Tibial artery (tissue), 4 donors: ENCODE measurements at regions not wholly inside any gene's neighbourhood (a gene's known extent, or its start where the extent isn't known, plus 50 kb on each side); places are given as distances from the start of the nearest gene placed in this dataset.

Source experiments
- DNase-seq, 2 donors: peaks; one replicate each; pipeline ENCODE4 v3.0.0-alpha.2; 2019
- H3K27ac ChIP-seq, 2 donors: fragments of 200-600 bp; sonication (generic) in 1 of 2; 1 replicate in 1 of 2; 2 replicates in 1 of 2; pipeline ENCODE4 v1.5.1; 2018 to 2019; ENCODE audit warnings: mild to moderate bottlenecking in 1 of 2
- H3K27me3 ChIP-seq, 2 donors: fragments of 200-600 bp; sonication (generic) in 1 of 2; one replicate each; pipeline versions ENCODE4 v1.5.1 to v1.6.0; 2016 to 2019
- H3K36me3 ChIP-seq, 3 donors: fragments of 200-600 bp; sonication (generic) in 2 of 3; one replicate each; pipeline ENCODE4 v1.5.1; 2016 to 2019; ENCODE audit warnings: mild to moderate bottlenecking in 2 of 3
- H3K4me1 ChIP-seq, 4 donors: fragments of 200-600 bp; sonication (generic) in 2 of 4; 1 replicate in 3 of 4; 2 replicates in 1 of 4; pipeline ENCODE4 v1.5.1; 2016 to 2019
- H3K4me3 ChIP-seq, 2 donors: fragments of 200-600 bp; sonication (generic) in 1 of 2; 1 replicate in 1 of 2; 2 replicates in 1 of 2; pipeline ENCODE4 v1.5.1; 2018 to 2019; ENCODE audit warnings: mild to moderate bottlenecking in 2 of 2
- H3K9me3 ChIP-seq, 3 donors: fragments of 200-600 bp; sonication (generic) in 1 of 3; one replicate each; pipeline ENCODE4 v1.5.1; 2016 to 2019
- intact Hi-C: fragments of 100-400 bp; cut with DNase I; formaldehyde crosslinking; loops from one replicate; pipeline ENCODE4 v1.15.0; 2023; ENCODE audit warnings: low total_unique reads
- TF ChIP-seq, protein P1 (sequence below), 2 experiments: fragments of 200-600 bp in 1 of 2; fragments of 450-650 bp in 1 of 2; IDR thresholded peaks; one replicate each; pipeline ENCODE4 v1.5.1; 2017 to 2019; ENCODE audit warnings: antibody characterized with exemption in 2 of 2, mild to moderate bottlenecking in 1 of 2, moderate library complexity in 1 of 2

DNA sequence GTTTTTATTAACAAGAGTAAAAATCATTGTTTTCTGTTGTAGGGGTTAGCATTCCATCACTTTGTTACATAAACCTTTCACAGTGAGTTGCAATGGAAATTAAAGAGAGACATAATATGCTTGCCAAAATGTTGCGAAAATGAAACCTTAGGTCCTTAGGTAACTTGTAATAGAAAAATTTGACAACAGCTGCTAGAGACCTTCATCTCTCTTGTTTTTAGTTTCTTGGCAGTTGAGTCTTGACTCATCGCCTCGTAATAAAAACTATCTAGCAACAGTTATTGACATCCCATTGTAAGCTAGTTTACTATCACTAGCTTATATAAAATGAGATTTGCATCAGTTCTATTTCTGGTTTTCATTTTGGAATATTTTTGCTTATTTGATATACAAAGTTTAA lies 179.0 kb upstream of the MMS22L start:
- no peak for DNase-seq
- Histone ChIP-seq H3K36me3 (no peaks in the 10 kb centered on the region), H3K27ac (no peak overlapping the region), H3K4me3 (no peak overlapping the region), H3K9me3 (no peaks in the 10 kb centered on the region), H3K27me3 (no peaks in the 10 kb centered on the region), H3K4me1 (no peaks in the 10 kb centered on the region)
- intact Hi-C loops = no loop called here
- TF ChIP-seq, protein P1, sequence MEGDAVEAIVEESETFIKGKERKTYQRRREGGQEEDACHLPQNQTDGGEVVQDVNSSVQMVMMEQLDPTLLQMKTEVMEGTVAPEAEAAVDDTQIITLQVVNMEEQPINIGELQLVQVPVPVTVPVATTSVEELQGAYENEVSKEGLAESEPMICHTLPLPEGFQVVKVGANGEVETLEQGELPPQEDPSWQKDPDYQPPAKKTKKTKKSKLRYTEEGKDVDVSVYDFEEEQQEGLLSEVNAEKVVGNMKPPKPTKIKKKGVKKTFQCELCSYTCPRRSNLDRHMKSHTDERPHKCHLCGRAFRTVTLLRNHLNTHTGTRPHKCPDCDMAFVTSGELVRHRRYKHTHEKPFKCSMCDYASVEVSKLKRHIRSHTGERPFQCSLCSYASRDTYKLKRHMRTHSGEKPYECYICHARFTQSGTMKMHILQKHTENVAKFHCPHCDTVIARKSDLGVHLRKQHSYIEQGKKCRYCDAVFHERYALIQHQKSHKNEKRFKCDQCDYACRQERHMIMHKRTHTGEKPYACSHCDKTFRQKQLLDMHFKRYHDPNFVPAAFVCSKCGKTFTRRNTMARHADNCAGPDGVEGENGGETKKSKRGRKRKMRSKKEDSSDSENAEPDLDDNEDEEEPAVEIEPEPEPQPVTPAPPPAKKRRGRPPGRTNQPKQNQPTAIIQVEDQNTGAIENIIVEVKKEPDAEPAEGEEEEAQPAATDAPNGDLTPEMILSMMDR (IDR thresholded peaks at IDR 0.05) = no peak

DNA sequence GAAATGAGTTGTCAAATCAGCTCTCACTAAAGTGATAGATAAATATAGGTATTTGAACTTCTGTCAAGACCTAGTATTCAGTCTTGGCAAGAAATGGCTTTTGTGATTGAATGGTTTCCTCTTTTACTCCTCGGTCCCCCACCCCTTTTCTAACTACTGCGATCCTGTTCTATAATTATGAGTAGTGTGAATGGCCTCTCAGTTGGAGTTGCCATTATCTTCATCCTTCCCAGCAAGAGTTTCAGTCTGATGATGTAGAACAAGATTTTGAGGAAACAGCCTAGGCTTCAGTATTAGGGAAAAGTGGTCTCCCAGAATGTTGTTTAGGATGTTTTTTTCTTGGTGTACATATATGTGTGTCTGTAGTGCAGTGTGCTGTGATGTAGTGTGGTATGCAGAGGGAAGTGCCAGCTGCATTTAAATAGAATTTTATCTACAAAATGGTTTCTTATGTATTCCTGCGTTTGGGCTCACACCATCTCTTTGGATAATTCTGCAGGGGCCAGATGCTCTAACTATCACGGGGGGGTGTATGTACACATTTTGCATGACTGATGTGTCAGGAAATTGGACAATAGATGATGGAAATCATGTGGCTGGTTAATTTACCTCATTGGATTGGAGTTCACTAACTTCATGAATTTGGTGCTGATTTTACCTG lies 180.1 kb upstream of the MMS22L start:
- no peaks in the 10 kb centered on the region for H3K36me3 ChIP-seq
- TF ChIP-seq, protein P1 (IDR thresholded peaks at IDR 0.05) = no peak
- no peak overlapping the region for H3K4me3 ChIP-seq
- H3K9me3 ChIP-seq = no peaks in the 10 kb centered on the region
- H3K4me1 ChIP-seq = no peaks in the 10 kb centered on the region
- H3K27ac ChIP-seq = no peak overlapping the region
- no peaks in the 10 kb centered on the region for H3K27me3 ChIP-seq
- DNase-seq = no peak
- intact Hi-C loops = no loop called here

DNA sequence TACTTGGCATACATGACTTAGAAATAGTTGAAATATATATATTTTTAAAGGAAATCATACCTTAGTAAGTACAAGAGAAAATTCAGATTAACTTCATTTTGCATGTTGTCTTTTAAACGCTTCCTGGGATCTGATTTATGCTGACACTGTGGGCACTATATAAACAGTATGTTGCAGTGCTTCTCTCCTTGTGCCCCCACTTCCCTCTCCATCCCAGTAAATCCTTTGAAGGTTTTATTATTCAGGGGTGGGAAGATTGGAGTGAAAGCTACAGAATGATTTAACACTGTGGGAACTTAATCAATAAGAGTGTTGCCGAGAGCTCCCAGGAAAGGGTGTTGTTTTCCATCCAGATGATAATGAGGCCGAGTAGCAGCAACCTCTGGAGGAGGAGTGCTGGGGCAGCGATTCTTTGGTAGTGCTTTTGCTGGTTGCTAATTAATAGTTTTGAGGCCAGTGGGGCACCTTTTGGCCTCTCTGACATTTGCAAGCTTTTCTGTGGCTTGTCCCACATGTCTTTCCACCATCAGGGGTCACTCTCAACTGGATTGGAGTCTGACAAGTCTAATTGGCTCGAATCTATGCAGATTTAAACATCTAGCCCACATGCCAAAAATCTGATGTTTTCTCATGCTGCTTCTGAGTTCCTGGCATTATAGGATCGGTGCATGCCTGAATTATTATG lies 183.0 kb upstream of the MMS22L start:
- intact Hi-C loops = no loop called here
- no peak overlapping the region for H3K4me3 ChIP-seq
- no peaks in the 10 kb centered on the region for H3K4me1 ChIP-seq
- H3K36me3 ChIP-seq = no peaks in the 10 kb centered on the region
- no peaks in the 10 kb centered on the region for H3K9me3 ChIP-seq
- H3K27me3 ChIP-seq = no peaks in the 10 kb centered on the region
- DNase-seq = no peak
- no peak overlapping the region for H3K27ac ChIP-seq
- TF ChIP-seq, protein P1 (IDR thresholded peaks at IDR 0.05) = no peak

DNA sequence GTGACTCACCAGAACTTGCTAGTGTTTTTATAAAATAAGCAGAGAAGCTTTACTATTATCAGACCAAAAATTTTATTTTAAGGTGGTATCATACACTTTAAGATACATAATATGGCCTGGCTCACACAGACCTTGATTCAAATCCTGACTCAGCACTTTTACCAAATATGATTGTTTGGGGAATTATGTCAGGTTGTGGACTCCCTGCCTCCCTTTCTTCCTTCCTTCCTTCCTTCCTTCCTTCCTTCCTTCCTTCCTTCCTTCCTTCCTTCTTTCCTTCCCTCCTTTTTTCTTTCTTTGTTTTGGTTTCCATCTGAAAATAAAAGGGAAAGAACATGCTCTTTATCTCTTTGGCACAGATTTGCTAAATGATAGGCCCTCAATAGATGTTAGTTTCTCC lies 186.0 kb upstream of the MMS22L start:
- intact Hi-C loops = no loop called here
- Histone ChIP-seq H3K4me3 (no peak overlapping the region), H3K36me3 (no peaks in the 10 kb centered on the region), H3K4me1 (no peaks in the 10 kb centered on the region), H3K27ac (no peak overlapping the region), H3K9me3 (no peaks in the 10 kb centered on the region), H3K27me3 (no peaks in the 10 kb centered on the region)
- no peak for DNase-seq
- TF ChIP-seq, protein P1 (IDR thresholded peaks at IDR 0.05) = no peak

DNA sequence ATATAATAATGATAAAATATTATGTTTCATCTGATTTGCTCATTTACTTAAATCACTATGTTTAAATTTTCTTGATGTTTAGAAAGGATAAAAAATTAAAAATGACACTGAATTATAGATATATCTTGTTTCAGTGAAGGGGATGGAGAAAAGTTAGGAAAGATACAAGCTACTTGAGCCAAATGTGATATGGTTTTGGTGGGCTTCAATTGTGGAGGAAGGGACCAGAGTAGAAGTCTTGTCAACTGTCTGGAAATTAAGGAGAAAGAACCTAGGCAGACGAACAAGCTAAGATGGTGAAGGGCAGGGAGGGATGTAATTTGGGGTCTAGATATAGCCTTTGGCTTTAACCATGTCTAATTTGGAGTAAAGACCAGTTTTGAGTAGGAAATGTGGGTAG lies 186.4 kb upstream of the MMS22L start:
- H3K4me3 ChIP-seq = no peak overlapping the region
- intact Hi-C loops = no loop called here

More for the DNA sequence above, 186.4 kb upstream of the MMS22L start:
- TF ChIP-seq, protein P1 (IDR thresholded peaks at IDR 0.05) = no peak
- Histone ChIP-seq H3K9me3 (no peaks in the 10 kb centered on the region), H3K36me3 (no peaks in the 10 kb centered on the region), H3K27ac (no peak overlapping the region), H3K27me3 (no peaks in the 10 kb centered on the region), H3K4me1 (no peaks in the 10 kb centered on the region)
- no peak for DNase-seq
